Left cardiac atrium (tissue), 4 donors: ENCODE measurements at regions not wholly inside any gene's neighbourhood (a gene's known extent, or its start where the extent isn't known, plus 50 kb on each side); places are given as distances from the start of the nearest gene placed in this dataset.
A peak's percentile ranks its signal among the peaks of the same experiment; 100 is the strongest.
"Not testable (repeated sequence)": the region's sequence is repeated elsewhere in the genome, so short reads cannot be mapped to it uniquely, and the experiment has no call there.

Experiments
- ATAC-seq, 2 donors: fragments of 200-7000 bp; cut with Tn5 transposase; one replicate each; pipeline ENCODE4 v1.9.1; 2020; ENCODE audit warnings: mild to moderate bottlenecking in 2 of 2, moderate library complexity in 2 of 2
- DNase-seq: peaks from one replicate; pipeline ENCODE4 v3.0.0-alpha.2; 2020
- intact Hi-C, 2 donors: fragments of 100-400 bp; cut with DNase I; formaldehyde crosslinking; loops; one replicate each; pipeline versions ENCODE4 v1.14.1 to v1.15.1; 2022 to 2023
- donor health status: DM: no; HTN: yes; CAD: no.
- donor health status: DM: no; HTN: yes; CAD: no; lungs with severe emphysema.
- donor health status: DM: yes; HTN: yes; CAD: no.
- donor health status: Dilated cardiomyopathy.

DNA sequence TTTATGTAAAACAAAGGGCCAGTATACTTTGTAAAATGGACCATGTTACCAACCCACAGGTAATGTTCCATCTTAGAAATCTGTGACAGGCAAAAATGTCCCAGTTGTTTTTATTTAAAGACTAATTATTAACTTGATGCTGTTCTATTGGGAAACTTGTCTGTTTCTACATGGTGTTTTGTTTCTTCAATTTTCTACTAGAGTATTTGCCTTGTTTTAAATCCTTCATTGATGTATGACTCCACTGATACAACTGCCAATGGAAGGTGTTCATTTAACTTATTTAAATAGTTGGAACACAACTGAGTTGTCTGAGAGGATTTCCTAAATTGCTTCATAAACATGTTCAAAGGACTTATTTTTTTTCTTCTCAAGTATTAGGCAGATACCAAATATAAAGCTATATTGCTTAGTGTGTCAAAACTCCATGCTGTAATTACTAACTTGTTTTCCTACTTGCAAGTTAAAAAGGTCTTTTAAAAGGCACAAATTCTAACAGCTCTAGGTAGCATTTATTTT lies 152.0 kb upstream of the XPO1 start:
- ATAC-seq (no peak), DNase-seq (no peak)
- intact Hi-C loops, result no loop called here

DNA sequence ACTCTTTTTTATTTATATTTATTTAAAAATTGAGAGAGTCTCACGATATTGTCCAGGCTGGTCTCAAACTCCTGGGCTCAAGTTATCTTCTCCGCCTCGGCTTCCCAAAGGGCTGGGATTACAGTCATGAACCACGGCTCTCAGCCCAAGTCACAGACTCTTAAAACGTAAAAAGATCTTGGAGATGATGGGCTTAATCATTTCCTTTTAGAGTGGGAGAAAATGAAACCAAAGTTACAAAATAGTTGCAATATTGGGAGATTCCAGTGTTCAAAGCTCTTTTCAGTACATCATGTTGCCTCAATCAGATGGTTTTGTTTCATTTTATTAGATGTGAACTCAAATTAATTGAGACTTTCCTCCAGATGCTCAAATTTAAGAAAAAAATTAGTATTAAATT lies 151.4 kb upstream of the XPO1 start:
- no peak for DNase-seq
- ATAC-seq, result no peak
- intact Hi-C loops, result no loop called here

DNA sequence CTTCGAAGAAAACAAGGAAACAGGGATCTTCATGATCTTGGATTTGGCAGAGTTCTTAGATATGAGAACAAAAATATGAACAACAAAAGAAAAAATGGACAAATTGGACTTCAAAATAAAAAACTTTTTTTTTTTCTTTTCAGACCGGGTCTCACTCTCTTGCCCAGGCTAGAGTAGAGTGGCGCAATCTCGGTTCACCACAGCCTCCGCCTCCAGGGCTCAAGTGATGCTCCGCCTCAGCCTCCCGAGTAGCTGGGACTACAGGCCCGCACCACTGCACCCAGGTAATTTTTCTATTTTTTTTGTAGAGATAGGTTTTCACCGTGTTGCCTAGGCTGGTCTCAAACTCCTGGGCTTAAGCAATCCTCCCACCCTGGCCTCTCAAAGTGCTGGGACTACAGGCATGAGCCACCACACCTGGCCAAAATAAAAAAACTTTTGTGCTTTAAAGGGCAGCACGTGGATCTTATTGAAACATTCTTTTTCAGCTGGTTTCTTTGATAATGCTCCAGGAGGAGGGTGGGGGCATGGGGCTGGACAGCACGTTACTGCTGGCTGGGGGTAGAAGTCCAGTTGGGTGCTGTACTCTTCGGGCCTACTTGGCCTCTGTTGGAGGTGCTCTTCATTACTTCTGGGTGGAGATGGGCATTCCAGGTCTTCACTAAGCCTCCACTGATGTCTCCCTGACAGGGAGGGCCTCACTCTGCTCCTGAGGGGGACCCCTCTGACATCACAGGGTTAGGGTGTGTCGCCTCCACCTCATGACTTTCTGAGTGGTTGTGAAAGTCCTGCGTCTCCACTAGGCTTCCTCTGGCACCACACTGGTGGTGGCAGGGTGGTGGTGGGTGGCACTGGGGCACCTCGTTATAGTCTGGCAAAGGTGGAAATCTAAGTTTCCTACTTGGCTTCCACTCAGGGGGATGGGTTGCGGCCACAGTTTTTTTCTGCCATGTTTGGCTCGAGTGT lies 150.5 kb upstream of the XPO1 start:
- intact Hi-C loops, result no loop called here
- ATAC-seq, result no peak

DNA sequence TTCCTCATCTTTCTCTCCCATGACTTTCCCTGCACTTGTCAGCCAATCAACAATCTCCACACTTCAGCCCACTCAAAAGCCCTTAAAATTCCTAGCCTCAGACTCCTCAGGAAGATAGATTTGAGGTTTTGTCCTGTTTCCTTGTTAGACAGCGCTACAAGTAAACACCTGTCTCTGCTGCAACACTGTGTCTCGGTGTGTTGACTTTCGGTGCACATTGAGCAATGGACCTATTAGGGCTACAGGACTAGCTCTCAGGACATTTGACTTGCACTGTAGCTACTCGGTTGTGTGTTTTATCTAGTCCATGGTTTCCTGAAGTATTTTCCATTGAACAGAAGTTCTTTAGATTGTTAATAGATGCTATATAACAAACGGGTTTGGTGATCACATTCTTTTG lies 140.9 kb upstream of the XPO1 start:
- intact Hi-C loops, result no loop called here
- DNase-seq, result no peak
- ATAC-seq, result no peak

More for the DNA sequence above, 150.5 kb upstream of the XPO1 start:
- DNase-seq, result no peak

DNA sequence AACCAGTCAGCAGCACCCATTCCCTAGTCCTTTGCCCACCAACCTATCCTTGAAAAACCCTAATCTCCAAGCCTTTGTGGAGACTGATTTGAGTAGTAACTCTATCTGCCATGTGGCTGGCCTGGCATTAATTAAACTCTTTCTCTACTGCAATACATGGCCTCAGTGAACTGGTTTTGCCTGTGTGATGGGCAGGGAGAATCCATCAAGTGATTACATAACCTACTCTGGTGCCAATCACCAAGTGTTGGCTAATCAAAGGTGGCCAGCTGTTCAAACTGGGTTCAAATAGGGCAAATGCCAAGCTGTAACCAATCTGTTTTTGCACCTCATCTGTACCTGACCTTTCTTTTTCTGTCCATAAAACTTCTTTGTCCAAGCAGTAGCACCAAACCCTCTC lies 139.8 kb upstream of the XPO1 start:
- intact Hi-C loops, result no loop called here
- DNase-seq, result no peak
- ATAC-seq, result no peak

DNA sequence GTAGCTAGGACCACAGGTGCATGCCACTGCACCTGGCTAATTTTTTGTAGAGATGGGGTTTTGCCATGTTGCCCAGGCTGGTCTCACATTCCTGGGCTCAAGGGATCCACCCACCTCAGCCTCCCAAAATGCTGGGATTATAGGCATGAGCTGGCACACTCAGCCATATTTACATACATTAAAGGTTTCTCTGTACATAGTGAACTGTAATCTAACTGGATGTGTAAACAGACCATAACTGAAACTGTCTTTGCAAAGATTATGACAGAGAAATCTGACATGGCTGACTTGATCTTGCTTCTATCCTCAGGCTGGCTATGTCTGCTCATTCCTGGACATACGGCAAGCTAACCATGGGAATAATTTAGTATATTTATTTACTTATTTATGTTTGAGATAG lies 139.2 kb upstream of the XPO1 start:
- intact Hi-C loops, result no loop called here
- no peak for DNase-seq
- no peak for ATAC-seq

DNA sequence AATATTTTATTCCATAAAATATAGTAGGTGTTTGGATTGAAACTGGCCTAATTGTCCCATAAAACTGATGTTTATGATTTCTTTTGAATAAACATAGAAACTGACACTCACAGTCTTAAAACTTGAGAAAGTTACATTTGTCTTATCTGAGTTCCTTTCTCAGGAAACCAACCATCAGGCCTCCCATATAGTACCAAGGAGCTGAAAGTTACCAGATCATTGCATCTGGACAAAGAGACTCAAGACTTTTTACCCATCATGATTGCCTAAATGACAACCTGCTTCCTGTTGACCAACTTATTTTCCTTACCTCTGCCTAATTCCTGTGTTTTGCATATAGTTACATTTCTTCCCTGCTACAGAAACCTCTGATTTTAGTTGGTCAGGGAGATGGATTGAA lies 137.0 kb upstream of the XPO1 start:
- DNase-seq, result no peak
- ATAC-seq, result no peak
- intact Hi-C loops, result no loop called here

DNA sequence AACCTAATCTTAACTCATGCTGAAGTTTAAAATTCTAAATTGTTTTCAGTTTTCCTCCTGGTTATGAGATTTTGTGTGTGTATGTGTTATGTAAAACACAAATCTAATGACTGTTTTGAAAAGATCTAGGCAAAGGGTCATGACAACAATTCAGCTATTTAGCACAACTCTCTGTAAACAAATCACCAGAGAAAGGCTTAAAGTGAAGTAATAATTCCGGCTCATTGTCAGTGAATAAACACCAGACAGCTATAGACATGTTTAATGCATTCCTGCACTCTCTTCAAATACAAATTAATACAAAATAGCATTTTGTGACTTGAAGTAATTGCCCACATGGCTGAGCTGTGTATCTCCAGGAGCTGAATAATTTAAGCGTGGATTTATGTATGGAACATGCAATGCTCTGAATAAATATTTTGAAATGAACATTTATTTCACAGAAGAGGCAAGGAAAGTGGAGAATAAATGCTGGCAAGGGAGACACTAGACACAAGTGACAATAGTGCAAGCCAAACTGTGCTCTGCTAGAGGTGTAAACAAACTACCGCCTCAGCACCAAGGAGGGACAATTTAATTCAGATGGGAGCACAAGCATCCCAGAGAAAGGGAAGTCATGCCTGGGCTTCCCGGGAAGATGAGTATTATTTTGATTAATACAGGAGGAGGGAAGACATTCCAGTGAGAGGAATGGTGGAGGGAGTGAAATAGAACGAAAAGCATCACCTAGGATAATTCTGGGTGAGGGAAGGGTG lies 133.6 kb upstream of the XPO1 start:
- intact Hi-C loops, result no loop called here
- ATAC-seq, result peak in 1 of 2 donors; percentile 28
- no peak for DNase-seq

DNA sequence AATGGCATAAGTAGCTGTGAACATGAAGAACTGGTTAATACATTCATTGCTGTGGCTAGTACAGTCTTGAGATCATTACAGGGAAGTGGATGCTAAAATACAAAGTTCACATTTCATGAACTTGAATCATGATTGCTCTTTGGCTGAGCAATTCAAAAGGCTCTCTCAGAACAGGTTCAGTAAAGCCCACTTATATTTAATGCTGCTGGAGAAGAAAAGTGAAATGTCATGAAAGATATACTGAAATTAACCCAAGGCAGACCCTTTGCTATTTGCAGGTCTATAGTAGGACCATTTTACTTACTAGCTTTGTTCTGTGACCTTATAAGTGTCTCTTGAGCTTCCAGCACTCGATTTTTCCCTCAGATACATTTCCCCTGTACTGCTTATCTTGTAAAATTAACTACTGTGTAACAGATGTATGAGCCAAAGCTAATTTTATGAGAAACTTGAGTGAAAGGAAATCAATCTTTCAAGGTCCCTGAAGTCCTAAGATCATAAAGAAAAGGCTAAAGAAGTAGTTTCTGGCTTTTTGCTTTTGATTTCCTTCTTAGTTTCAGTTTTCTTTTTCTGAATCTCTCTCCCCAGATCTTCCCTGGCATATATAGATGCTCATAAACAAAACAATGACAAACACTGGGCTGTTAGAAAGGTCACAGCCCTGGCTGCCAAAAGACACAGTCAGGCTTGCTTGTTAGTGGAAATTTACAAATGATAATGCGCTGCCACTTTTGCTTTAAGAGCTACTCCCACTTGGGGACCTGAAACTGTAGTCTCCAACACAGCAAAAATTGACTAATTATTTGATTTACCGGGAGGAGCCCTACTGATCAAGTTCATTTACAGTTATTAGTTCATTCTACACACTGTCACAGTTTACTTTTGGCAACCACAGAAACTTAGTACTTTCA lies 132.7 kb upstream of the XPO1 start:
- DNase-seq (peak; percentile 62), ATAC-seq (peak; percentile 87)
- intact Hi-C loops, result no loop called here

DNA sequence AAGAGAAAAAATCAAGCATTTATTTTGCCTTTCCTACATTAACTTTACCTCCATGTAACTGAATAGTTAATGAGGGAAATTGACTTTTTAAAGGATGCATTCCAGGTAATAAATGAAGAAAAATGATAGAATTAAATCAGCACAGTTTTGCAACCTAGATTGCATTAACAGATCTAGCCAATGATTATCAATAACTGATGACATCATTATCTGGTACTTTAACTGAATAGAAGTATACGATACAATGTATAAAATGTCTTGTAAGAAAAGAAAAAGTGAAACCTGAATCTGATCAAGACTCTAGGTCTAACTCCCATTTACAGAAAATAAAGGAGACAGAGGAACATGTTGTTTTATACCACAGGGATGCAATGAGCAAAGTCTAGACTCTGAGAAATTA lies 126.0 kb upstream of the XPO1 start:
- DNase-seq (no peak), ATAC-seq (no peak)
- intact Hi-C loops, result loop anchor here in 1 of 2 donors (5.0 kb wide), 2 partner anchors 43 to 98 kb away; no protein-coding TSS in a partner anchor

DNA sequence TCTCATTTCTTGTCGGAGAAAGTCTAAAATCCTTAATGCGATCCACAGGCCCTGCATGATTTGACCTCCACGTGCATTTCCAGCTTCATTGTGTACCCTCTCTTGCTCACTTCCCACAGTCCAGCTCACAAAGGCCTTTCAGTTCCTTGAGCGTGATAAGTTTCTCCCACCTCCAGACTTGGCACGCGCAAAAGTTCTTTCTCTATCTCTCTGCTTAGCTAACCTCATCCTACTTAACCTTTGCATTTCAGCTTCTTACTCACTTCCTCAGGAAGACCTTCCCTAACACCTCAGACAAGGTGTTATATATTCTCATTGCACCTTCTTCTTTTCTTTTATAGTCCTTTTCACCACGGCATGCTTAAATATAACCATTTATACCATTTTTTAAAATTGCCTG lies 124.8 kb upstream of the XPO1 start:
- intact Hi-C loops, result loop anchor here in 1 of 2 donors (5.0 kb wide), 2 partner anchors 44 to 99 kb away; no protein-coding TSS in a partner anchor
- DNase-seq (no peak), ATAC-seq (no peak)

DNA sequence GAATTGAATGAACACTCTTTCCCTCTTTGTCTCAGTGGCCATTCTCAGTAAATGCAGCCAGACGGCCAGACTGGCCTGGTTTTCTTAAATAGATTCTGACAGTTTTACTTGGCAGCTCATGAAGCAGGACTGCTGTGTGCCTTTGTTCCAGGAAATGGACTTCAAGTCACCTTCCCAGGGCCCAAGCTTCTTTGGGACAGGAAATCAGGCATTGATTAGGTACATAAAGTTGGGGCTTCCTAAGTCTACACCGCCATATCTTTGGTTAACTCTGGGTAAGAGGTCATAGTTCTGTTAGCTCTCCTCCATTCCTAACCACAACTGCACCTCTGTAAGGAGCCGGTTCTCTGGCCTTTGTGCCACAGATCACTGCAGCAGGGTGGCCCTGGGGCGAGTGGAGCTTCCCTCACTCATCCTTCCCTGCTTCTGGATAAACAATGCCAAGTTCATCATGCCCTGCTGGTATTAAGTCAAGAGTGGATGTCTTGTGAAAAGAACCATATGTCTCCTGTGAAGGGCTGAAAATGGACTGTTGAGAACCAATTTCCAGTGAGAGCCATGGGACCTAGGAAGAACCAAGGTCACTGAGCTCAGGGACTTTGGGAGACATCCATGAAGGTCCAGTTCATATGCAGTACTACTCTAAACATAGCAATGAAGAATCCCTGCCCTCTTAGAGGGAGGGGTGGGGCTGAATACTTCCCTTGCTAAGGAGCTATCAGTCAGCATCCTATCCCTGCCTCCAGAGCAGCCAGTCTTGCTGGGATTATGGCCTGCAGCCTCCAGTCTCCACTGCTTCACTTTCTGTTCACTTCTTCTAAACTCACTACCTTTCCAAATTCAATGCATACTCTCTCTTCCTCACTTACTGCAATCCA lies 122.6 kb upstream of the XPO1 start:
- ATAC-seq (peak; percentile 87 to 88), DNase-seq (peak; percentile 45)
- intact Hi-C loops, result loop anchor here in 1 of 2 donors (5.0 kb wide), 2 partner anchors 47 to 102 kb away; no protein-coding TSS in a partner anchor

DNA sequence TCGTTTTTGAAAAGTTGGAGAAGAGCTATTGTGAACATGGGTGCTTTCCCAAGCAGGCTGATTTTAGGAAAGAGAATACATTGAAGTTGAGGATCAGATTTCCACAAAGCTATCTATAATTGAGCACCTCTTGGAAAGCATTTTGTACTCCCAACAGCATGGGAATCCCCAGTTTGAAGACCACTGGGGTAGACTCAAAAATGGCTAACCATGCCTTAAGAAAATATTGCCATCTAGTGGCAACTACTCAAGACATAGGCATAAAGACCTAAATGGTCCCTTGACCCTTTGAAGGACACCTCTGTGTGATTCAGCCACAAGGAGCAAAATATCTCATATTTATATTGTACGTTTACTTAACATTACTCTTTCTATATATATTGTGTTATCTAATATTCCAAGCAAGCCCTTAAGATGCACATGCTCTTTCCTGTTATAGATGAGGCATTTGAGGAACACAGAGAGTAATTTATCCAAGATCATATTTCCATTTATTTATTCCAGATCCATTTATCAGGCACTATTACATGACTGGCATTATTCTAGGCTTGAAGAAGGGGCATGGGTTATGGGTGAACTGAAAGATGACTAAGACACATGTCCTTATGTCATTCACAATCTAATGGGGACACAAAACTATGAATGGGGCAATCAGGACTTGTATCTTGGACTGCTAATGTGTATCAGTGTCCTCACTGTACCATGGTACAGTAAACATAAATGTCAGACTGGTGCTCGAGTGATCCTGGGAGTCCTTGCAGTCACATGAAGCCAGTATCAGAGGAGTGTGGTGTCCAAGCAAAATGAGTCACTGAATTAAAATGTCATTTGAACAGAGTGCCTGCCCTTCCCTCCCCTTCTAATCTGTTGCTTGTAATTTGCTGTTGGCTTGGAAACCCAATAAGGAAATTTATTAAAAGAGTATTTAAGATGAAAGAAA lies 121.0 kb upstream of the XPO1 start:
- intact Hi-C loops, result loop anchor here in 1 of 2 donors (2.0 kb wide), 1 partner anchor 122 kb away; no protein-coding TSS in a partner anchor
- DNase-seq (no peak), ATAC-seq (peak; percentile 80 to 90)

DNA sequence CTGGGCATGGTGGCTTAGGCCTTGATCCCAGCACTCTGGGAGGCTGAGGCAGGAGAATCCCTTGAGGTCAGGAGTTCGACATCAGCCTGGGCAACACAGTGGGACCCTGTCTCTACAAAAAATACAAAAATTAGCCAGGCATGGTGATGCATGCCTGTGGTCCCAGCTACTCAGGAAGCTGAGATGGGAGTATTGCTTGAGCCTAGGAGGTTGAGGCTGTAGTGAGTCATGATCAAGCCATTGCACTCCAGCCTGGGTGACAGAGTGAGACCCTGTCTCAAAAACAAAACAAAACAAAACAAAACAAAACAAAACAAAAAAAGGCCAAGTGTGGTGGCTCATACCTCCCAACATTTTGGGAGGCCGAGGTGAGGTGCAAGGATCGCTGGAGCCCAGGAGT lies 111.8 kb upstream of the XPO1 start:
- intact Hi-C loops, ATAC-seq, DNase-seq: not testable (repeated sequence)

DNA sequence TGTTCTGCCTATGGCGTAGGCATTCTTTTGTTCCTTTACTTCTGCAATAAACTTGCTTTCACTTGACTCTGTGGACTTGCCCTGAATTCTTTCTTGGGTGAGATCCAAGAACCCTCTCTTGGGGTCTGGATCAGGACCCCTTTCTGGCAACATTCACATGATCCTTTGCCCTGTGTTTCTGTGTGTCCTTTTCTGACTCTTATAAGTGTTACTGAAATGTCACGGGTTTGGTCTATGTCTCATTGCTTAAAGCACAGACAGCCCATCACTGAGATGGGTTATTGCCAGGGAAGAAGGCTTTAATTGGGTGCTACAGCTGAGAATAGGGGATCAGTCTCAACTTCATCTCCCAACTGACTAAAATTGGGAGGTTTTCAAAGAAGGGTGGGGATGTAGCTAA lies 110.9 kb upstream of the XPO1 start:
- intact Hi-C loops, result no loop called here
- ATAC-seq (no peak), DNase-seq (no peak)

DNA sequence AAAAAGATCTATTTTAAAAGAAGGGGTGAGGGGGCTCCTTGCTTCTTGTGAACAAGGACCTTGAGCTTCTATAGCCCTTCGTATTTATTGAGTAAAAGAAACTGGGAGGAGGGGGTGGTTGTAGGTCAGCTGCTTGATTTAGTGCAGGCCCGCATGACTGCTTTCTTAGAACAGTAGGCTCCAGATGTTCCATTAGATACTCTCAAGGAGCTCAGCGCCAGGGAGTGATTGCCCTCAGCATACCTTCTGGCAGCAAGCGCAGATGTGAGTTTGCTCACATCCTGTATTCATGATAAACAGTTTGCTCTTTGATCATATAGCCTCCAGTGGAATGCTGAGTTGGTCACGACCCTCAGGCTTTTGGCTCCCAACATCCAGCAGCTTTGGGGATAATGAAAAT lies 108.9 kb upstream of the XPO1 start:
- DNase-seq, result no peak

DNA sequence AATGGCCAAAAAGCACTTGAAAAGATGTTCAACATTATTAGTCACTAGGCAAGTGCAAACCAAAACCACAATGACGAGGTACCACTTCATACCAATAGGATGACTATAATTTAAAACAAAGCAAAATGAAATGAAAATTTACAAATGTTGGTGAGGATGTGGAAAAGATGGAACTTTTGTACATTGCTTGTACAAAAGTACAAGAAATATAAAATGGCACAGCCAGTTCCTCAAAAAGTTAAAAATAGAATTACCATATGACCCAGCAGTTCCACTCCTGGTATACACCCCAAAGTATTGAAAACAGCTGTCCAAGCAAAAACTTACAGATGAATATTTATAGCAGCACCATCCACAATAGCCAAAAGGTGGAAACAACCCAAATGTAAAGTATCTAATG lies 107.8 kb upstream of the XPO1 start:
- no peak for ATAC-seq
- intact Hi-C loops, result no loop called here
- DNase-seq, result no peak

More for the DNA sequence above, 108.9 kb upstream of the XPO1 start:
- no peak for ATAC-seq
- intact Hi-C loops, result no loop called here
